CD4-positive, alpha-beta memory T cell (primary cell): ENCODE measurements at regions not wholly inside any gene's neighbourhood (a gene's known extent, or its start where the extent isn't known, plus 50 kb on each side); places are given as distances from the start of the nearest gene placed in this dataset.

Experiments used
- CTCF ChIA-PET: fragments of 350-600 bp; sonication (Branson Sonifier 250); formaldehyde crosslinking; loops from one replicate; lab custom pipeline; 2021; ENCODE audit warnings: inconsistent platforms; ENCODE audit not compliant: partially characterized antibody; lab: Charles Lee
- POLR2A ChIA-PET: fragments of 350-600 bp; sonication (Branson Sonifier 250); formaldehyde crosslinking; loops from one replicate; lab custom pipeline; 2021; ENCODE audit not compliant: partially characterized antibody; lab: Charles Lee
- DNase-seq, 5 donors: peaks; one replicate each; pipeline versions ENCODE4 v3.0.0 to v3.0.0-alpha.2; 2020 to 2022; ENCODE audit warnings: mixed read lengths in 1 of 5
- H3K27ac ChIP-seq: one replicate; pipeline ENCODE4 v1.7.0; 2013; ENCODE audit warnings: low read depth, low read length
- H3K27me3 ChIP-seq: 2 replicates; pipeline ENCODE4 v1.7.0; 2013; ENCODE audit warnings: mild to moderate bottlenecking, low read length, moderate library complexity; ENCODE audit not compliant: insufficient read depth
- H3K36me3 ChIP-seq: 2 replicates; pipeline ENCODE4 v1.7.0; 2013; ENCODE audit warnings: mild to moderate bottlenecking, low read length, moderate library complexity; ENCODE audit not compliant: insufficient read depth
- H3K4me1 ChIP-seq: 2 replicates; pipeline ENCODE4 v1.7.0; 2013; ENCODE audit warnings: mild to moderate bottlenecking, low read length, moderate library complexity; ENCODE audit not compliant: insufficient read depth
- H3K4me3 ChIP-seq, 2 donors: one replicate each; pipeline ENCODE4 v1.7.0; 2013; ENCODE audit warnings: low read length in 2 of 2, mild to moderate bottlenecking in 1 of 2
- H3K9me3 ChIP-seq, 2 donors: one replicate each; pipeline ENCODE4 v1.7.0; 2013; ENCODE audit warnings: low read length in 2 of 2, control low read depth in 1 of 2; ENCODE audit not compliant: control insufficient read depth in 1 of 2
- H3K27ac Mint-ChIP-seq, 7 donors: one replicate each; pipeline ENCODE4 v1.8.0; 2020 to 2021; ENCODE audit warnings: mixed read lengths in 7 of 7, mild to moderate bottlenecking in 6 of 7, inconsistent platforms in 3 of 7, moderate library complexity in 3 of 7
- H3K27me3 Mint-ChIP-seq, 2 donors: one replicate each; pipeline ENCODE4 v1.8.0; 2020 to 2021; ENCODE audit warnings: mixed read lengths in 2 of 2
- H3K36me3 Mint-ChIP-seq, 2 donors: one replicate each; pipeline ENCODE4 v1.8.0; 2020 to 2021; ENCODE audit warnings: mixed read lengths in 2 of 2, inconsistent platforms in 1 of 2, mild to moderate bottlenecking in 1 of 2
- H3K4me1 Mint-ChIP-seq, 4 donors: one replicate each; pipeline ENCODE4 v1.8.0; 2020 to 2021; ENCODE audit warnings: mixed read lengths in 4 of 4, mild to moderate bottlenecking in 1 of 4
- H3K4me3 Mint-ChIP-seq, 8 donors: one replicate each; pipeline ENCODE4 v1.8.0; 2020 to 2021; ENCODE audit warnings: mixed read lengths in 8 of 8, mild to moderate bottlenecking in 7 of 8, moderate library complexity in 6 of 8, inconsistent platforms in 3 of 8
- H3K9me3 Mint-ChIP-seq, 8 donors: one replicate each; pipeline ENCODE4 v1.8.0; 2020 to 2021; ENCODE audit warnings: mixed read lengths in 8 of 8, mild to moderate bottlenecking in 5 of 8, inconsistent platforms in 3 of 8, moderate library complexity in 1 of 8
- intact Hi-C: fragments of 100-400 bp; cut with micrococcal nuclease; formaldehyde crosslinking; loops from one replicate; pipeline ENCODE4 v1.15.1; 2023

DNA sequence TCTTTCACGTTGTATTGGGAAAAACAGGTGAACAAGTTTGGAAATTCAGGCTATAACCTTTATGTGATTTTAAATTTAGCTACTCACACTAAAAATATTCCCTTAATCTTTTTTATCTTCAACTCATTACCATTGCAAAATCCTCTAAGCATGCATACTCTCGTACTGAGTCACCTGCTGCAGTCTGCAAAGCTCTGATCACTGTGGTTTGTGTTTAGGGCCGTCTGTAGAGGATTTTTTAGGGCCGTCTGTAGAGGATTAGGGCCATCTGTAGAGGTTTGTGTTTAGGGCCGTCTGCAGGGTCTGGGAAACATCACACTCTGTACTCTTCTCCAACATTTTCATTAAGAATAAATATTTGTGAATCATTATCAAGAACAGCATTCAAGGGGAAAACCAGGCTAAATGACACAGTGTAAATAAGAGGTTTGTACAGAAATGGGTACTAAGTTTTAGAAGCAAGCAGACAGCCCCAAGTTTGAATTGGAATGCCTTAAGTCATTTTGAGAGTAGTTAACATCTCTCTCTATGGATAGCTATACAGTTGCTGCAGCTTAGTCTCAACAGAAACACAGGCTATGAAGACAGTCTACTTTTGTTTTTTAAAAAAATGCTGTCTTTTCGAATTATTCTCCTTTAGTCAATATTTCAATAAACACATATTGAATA, 155.0 kb upstream of the TSLP start:
- Mint-ChIP-seq H3K9me3 (peaks cover 0 to 2% (median 0%) of the 10 kb centered on the region in 8 donors), H3K27me3 (peaks cover 2 to 4% of the 10 kb centered on the region in 2 donors), H3K27ac (no peak overlapping the region), H3K36me3 (no peaks in the 10 kb centered on the region), H3K4me1 (no peaks in the 10 kb centered on the region), H3K4me3 (no peak overlapping the region)
- no peaks in the 10 kb centered on the region for H3K9me3 ChIP-seq
- POLR2A ChIA-PET, result no interaction called here
- H3K27me3 ChIP-seq, result no peaks in the 10 kb centered on the region
- H3K36me3 ChIP-seq, result no peaks in the 10 kb centered on the region
- H3K4me3 ChIP-seq, result no peak overlapping the region
- intact Hi-C loops, result no loop called here
- H3K4me1 ChIP-seq, result no peaks in the 10 kb centered on the region
- H3K27ac ChIP-seq, result no peak overlapping the region
- CTCF ChIA-PET, result no interaction called here
- DNase-seq, result no peak

DNA sequence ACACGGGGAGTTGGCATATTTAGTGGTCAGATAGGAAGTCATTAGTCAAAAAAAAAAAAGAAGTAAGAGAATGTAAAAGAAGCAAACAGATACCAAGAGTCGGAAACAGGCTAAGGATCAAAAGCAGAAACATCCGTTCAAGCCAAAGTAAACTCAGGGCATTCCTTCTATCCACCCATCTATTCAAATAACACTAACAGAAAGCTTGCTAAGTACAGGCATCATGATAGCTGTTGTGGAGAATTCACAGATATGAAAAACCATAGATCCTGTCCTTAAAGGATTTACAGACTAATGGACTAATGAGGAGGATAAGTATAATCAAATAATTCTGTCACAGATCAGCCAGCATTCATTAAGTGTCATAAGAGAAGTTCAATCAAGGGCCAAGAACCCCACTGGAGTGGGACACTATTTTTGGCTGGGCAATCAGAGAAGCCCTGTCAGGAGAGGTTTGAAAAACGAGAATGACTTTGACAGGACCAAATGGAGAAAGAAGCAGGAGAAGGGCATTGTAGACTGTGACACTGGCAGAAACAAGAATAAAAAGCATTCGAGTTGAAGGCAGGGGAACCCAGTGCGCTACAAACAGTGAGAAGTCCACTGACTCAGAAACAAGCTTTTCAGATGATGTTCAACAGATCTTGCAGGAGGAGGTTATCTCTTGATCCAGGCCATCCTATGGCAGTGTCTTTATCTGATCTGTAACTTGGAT, 154.2 kb upstream of the TSLP start:
- Mint-ChIP-seq H3K4me1 (no peaks in the 10 kb centered on the region), H3K27ac (no peak overlapping the region), H3K27me3 (peaks cover 2 to 4% of the 10 kb centered on the region in 2 donors), H3K4me3 (no peak overlapping the region), H3K9me3 (no peaks in the 10 kb centered on the region), H3K36me3 (no peaks in the 10 kb centered on the region)
- Histone ChIP-seq H3K36me3 (no peaks in the 10 kb centered on the region), H3K27me3 (no peaks in the 10 kb centered on the region), H3K4me1 (no peaks in the 10 kb centered on the region), H3K9me3 (no peaks in the 10 kb centered on the region), H3K4me3 (no peak overlapping the region), H3K27ac (no peak overlapping the region)
- DNase-seq, result no peak
- ChIA-PET POLR2A (no interaction called here), CTCF (no interaction called here)
- intact Hi-C loops, result no loop called here

DNA sequence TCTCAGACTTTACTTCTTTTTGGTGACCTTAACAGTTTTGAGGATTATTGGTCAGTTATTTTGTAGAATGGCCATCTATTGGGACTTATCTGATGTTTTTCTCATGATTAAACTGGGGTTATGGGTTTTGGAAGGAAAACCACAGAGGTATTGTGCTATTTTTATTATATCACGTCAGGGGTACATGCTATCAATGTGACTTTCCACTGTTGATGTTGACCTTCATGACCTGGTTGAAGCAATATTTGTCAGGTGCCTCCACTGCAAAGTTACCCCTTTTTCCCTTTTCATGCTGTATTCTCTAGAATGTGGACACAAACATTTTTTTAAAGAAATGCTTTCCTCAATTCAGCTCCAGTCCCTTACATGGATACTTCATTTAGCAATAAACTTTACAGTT, 152.8 kb upstream of the TSLP start:
- POLR2A ChIA-PET, result no interaction called here
- H3K36me3 Mint-ChIP-seq, result no peaks in the 10 kb centered on the region
- intact Hi-C loops, result no loop called here

GRCh38 chr5:110923971-110924370, 147.5 kb upstream of the TSLP start:
- Mint-ChIP-seq H3K36me3 (no peaks in the 10 kb centered on the region), H3K27ac (no peak overlapping the region), H3K4me3 (no peak overlapping the region), H3K4me1 (no peaks in the 10 kb centered on the region), H3K9me3 (no peaks in the 10 kb centered on the region), H3K27me3 (peaks cover 2 to 5% of the 10 kb centered on the region in 2 donors)
- Histone ChIP-seq H3K4me1 (no peaks in the 10 kb centered on the region), H3K27me3 (no peaks in the 10 kb centered on the region), H3K4me3 (no peak overlapping the region), H3K9me3 (no peaks in the 10 kb centered on the region), H3K27ac (no peak overlapping the region), H3K36me3 (no peaks in the 10 kb centered on the region)
- intact Hi-C loops, result no loop called here
- no peak for DNase-seq
- ChIA-PET CTCF (no interaction called here), POLR2A (no interaction called here)

More for the DNA sequence above, 152.8 kb upstream of the TSLP start:
- Mint-ChIP-seq H3K27me3 (peaks cover 2 to 7% of the 10 kb centered on the region in 2 donors), H3K4me3 (no peak overlapping the region), H3K27ac (no peak overlapping the region), H3K4me1 (no peaks in the 10 kb centered on the region), H3K9me3 (no peaks in the 10 kb centered on the region)
- Histone ChIP-seq H3K9me3 (no peaks in the 10 kb centered on the region), H3K27me3 (no peaks in the 10 kb centered on the region), H3K36me3 (no peaks in the 10 kb centered on the region), H3K4me1 (no peaks in the 10 kb centered on the region), H3K27ac (no peak overlapping the region), H3K4me3 (no peak overlapping the region)
- CTCF ChIA-PET, result no interaction called here
- no peak for DNase-seq

DNA sequence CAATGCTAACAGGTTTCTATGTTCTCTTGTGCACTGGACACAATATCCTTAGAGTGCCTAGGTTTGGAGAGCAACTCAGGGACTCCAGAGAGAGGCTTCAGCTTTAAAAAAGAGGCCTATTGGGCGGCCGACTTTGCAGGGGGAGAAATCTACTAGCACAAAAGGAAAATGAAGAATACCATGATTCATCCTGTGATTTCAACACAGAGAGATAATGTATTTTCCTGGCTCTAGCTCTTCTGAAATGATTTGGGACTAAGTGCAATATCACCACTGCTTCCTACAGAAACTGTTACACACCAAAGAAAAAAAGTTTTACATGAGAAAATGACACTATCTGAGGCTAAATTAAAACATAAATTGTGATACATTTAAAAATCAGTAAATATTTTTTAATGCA, 146.1 kb upstream of the TSLP start:
- DNase-seq, result no peak
- H3K27me3 ChIP-seq, result no peaks in the 10 kb centered on the region
- peaks cover 0 to 5% (median 0%) of the 10 kb centered on the region in 8 donors for H3K9me3 Mint-ChIP-seq
- no peak overlapping the region for H3K4me3 ChIP-seq
- intact Hi-C loops, result no loop called here
- no peaks in the 10 kb centered on the region for H3K9me3 ChIP-seq
- H3K4me1 Mint-ChIP-seq, result no peaks in the 10 kb centered on the region
- no peak overlapping the region for H3K4me3 Mint-ChIP-seq
- ChIA-PET CTCF (no interaction called here), POLR2A (no interaction called here)
- no peak overlapping the region for H3K27ac ChIP-seq
- no peak overlapping the region for H3K27ac Mint-ChIP-seq
- peaks cover 0 to 9% of the 10 kb centered on the region in 2 donors for H3K27me3 Mint-ChIP-seq
- no peaks in the 10 kb centered on the region for H3K36me3 ChIP-seq
- no peaks in the 10 kb centered on the region for H3K4me1 ChIP-seq
- no peaks in the 10 kb centered on the region for H3K36me3 Mint-ChIP-seq

DNA sequence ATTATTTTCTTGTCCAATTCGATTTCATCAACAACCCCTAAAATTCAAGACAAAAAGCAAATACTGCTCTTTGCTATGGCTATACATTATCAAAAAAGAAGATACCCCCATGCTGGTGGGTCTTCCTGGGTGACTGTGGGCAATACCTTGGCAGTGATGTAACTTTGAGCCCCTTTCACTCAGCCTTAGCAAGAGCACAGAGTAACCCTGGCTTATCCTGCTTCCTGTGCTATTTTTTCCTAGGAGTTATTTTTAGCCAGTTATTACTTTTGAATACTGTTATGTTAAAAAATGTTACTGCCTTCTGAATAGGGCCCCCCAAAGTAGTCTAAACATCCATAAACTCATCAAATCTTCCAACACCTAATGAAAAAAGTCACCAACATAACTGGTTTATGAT, 145.6 kb upstream of the TSLP start:
- H3K27me3 Mint-ChIP-seq, result peaks cover 0 to 10% of the 10 kb centered on the region in 2 donors
- H3K27ac Mint-ChIP-seq, result no peak overlapping the region
- no peaks in the 10 kb centered on the region for H3K9me3 ChIP-seq
- no peaks in the 10 kb centered on the region for H3K4me1 ChIP-seq
- ChIA-PET CTCF (no interaction called here), POLR2A (no interaction called here)
- H3K27me3 ChIP-seq, result no peaks in the 10 kb centered on the region
- no peaks in the 10 kb centered on the region for H3K36me3 Mint-ChIP-seq
- H3K4me1 Mint-ChIP-seq, result no peaks in the 10 kb centered on the region
- peaks cover 0 to 5% (median 0%) of the 10 kb centered on the region in 8 donors for H3K9me3 Mint-ChIP-seq
- no peak overlapping the region for H3K4me3 ChIP-seq
- no peaks in the 10 kb centered on the region for H3K36me3 ChIP-seq
- intact Hi-C loops, result no loop called here
- no peak overlapping the region for H3K4me3 Mint-ChIP-seq
- no peak for DNase-seq
- no peak overlapping the region for H3K27ac ChIP-seq

- no peak overlapping the region for H3K4me3 Mint-ChIP-seq
- intact Hi-C loops, result no loop called here
These were observed 138.6 kb upstream of the TSLP start for GRCh38 chr5:110932755-110933488.

More at GRCh38 chr5:110932755-110933488, 138.6 kb upstream of the TSLP start:
- POLR2A ChIA-PET, result no interaction called here
- Histone ChIP-seq H3K4me1 (no peaks in the 10 kb centered on the region), H3K4me3 (no peak overlapping the region), H3K27me3 (no peaks in the 10 kb centered on the region), H3K36me3 (no peaks in the 10 kb centered on the region), H3K27ac (no peak overlapping the region), H3K9me3 (no peaks in the 10 kb centered on the region)
- no peaks in the 10 kb centered on the region for H3K4me1 Mint-ChIP-seq
- H3K27ac Mint-ChIP-seq, result no peak overlapping the region
- H3K36me3 Mint-ChIP-seq, result no peaks in the 10 kb centered on the region
- peaks cover 0 to 5% (median 0%) of the 10 kb centered on the region in 8 donors for H3K9me3 Mint-ChIP-seq
- DNase-seq, result no peak
- CTCF ChIA-PET, result no interaction called here
- peaks cover 5 to 20% of the 10 kb centered on the region in 2 donors for H3K27me3 Mint-ChIP-seq
